GM23338 (cell line): ENCODE measurements at regions not wholly inside any gene's neighbourhood (a gene's known extent, or its start where the extent isn't known, plus 50 kb on each side); places are given as distances from the start of the nearest gene placed in this dataset.

Experiments
- ATAC-seq: fragments of 200-7000 bp; cut with Tn5 transposase; 3 replicates; pipeline ENCODE4 v1.9.1; 2020
- DNase-seq: peaks from one replicate; pipeline ENCODE4 v3.0.0-alpha.2; 2015; ENCODE audit warnings: low spot score
- H2AFZ ChIP-seq: fragments of 200-600 bp; sonication (generic); 2 replicates; pipeline ENCODE4 v1.8.0; 2016; ENCODE audit warnings: antibody characterized with exemption, mild to moderate bottlenecking, moderate library complexity
- H3F3A ChIP-seq: fragments of 200-600 bp; sonication (generic); replicated peaks from 2 replicates; pipeline ENCODE4 v1.8.0; 2017; ENCODE audit warnings: antibody characterized with exemption, mixed run types, low read depth
- H3K27ac ChIP-seq: fragments of 200-600 bp; sonication (generic); 2 replicates; pipeline ENCODE4 v1.6.1; 2016; ENCODE audit warnings: low read depth
- H3K27me3 ChIP-seq: fragments of 200-600 bp; sonication (generic); 2 replicates; pipeline ENCODE4 v1.8.0; 2016; ENCODE audit warnings: mild to moderate bottlenecking, mixed run types, moderate library complexity; ENCODE audit not compliant: insufficient read depth
- H3K36me3 ChIP-seq: fragments of 200-600 bp; sonication (generic); 2 replicates; pipeline ENCODE4 v1.8.0; 2016; ENCODE audit warnings: mild to moderate bottlenecking; ENCODE audit not compliant: insufficient read depth
- H3K4me1 ChIP-seq: fragments of 200-600 bp; sonication (generic); 2 replicates; pipeline ENCODE4 v1.8.0; 2016; ENCODE audit warnings: mild to moderate bottlenecking, moderate library complexity; ENCODE audit not compliant: insufficient read depth
- H3K4me2 ChIP-seq: fragments of 200-600 bp; sonication (generic); 2 replicates; pipeline ENCODE4 v1.7.1; 2017; ENCODE audit warnings: mixed run types
- H3K4me3 ChIP-seq: fragments of 200-600 bp; sonication (generic); 2 replicates; pipeline ENCODE4 v1.6.1; 2016; ENCODE audit warnings: mixed run types
- H3K79me2 ChIP-seq: fragments of 200-600 bp; sonication (generic); replicated peaks from 2 replicates; pipeline ENCODE4 v1.8.0; 2017; ENCODE audit warnings: mild to moderate bottlenecking; ENCODE audit not compliant: insufficient read depth
- H3K9me2 ChIP-seq: fragments of 200-600 bp; sonication (generic); 2 replicates; pipeline ENCODE4 v1.8.0; 2017; ENCODE audit not compliant: insufficient read depth
- H4K20me1 ChIP-seq: fragments of 200-600 bp; sonication (generic); replicated peaks from 2 replicates; pipeline ENCODE4 v1.8.0; 2017; ENCODE audit warnings: mild to moderate bottlenecking; ENCODE audit not compliant: insufficient read depth
- H3K27ac Mint-ChIP-seq: 2 replicates; pipeline ENCODE4 v1.8.0; 2020; ENCODE audit warnings: inconsistent platforms, mild to moderate bottlenecking, moderate library complexity, mixed read lengths
- H3K27me3 Mint-ChIP-seq: 3 replicates; pipeline ENCODE4 v1.8.0; 2022; ENCODE audit warnings: low read depth, mild to moderate bottlenecking, moderate library complexity, mixed read lengths, inconsistent platforms; ENCODE audit not compliant: insufficient read depth, poor library complexity
- H3K36me3 Mint-ChIP-seq: 3 replicates; pipeline ENCODE4 v1.8.0; 2021; ENCODE audit warnings: low read depth, mild to moderate bottlenecking, inconsistent platforms, moderate library complexity, mixed read lengths
- H3K4me1 Mint-ChIP-seq: 3 replicates; pipeline ENCODE4 v1.8.0; 2020; ENCODE audit warnings: mild to moderate bottlenecking, inconsistent platforms, mixed read lengths
- H3K4me3 Mint-ChIP-seq: 3 replicates; pipeline ENCODE4 v1.8.0; 2021; ENCODE audit warnings: moderate library complexity, mild to moderate bottlenecking, inconsistent platforms, mixed read lengths
- H3K9me3 Mint-ChIP-seq: 3 replicates; pipeline ENCODE4 v1.8.0; 2020; ENCODE audit warnings: moderate library complexity, mild to moderate bottlenecking, inconsistent platforms, mixed read lengths
- CTCF ChIP-seq, 2 experiments: fragments of 200-600 bp in 1 of 2; sonication (generic) in 1 of 2; conservative IDR thresholded peaks; 2 replicates each; pipeline versions ENCODE4 v1.5.1 to v1.6.1; 2016 to 2017; ENCODE audit warnings: antibody characterized with exemption in 2 of 2, low read depth in 2 of 2, mild to moderate bottlenecking in 2 of 2, moderate library complexity in 1 of 2
- EZH2phosphoT487 ChIP-seq: fragments of 200-600 bp; sonication (generic); IDR thresholded peaks from one replicate; pipeline ENCODE4 v1.8.1; 2018; ENCODE audit warnings: antibody characterized with exemption; ENCODE audit not compliant: unreplicated experiment
- JUNB ChIP-seq: IDR thresholded peaks from one replicate; pipeline ENCODE4 v1.6.1; 2016; ENCODE audit warnings: antibody characterized with exemption; ENCODE audit not compliant: unreplicated experiment
- NANOG ChIP-seq: IDR thresholded peaks from 2 replicates; pipeline ENCODE4 v1.6.1; 2016; ENCODE audit warnings: antibody characterized with exemption, borderline replicate concordance
- POLR2AphosphoS5 ChIP-seq: IDR thresholded peaks from 2 replicates; pipeline ENCODE4 v1.6.1; 2016; ENCODE audit warnings: antibody characterized with exemption, low read depth
- ZNF114 ChIP-seq: fragments of 250-450 bp; sonication (Bioruptor Pico); IDR thresholded peaks from 2 replicates; pipeline ENCODE4 v1.5.0; 2020; ENCODE audit warnings: mild to moderate bottlenecking, moderate library complexity
- ZNF462 ChIP-seq: fragments of 250-450 bp; sonication (Bioruptor Pico); IDR thresholded peaks from 2 replicates; pipeline ENCODE4 v1.5.0; 2020; ENCODE audit warnings: mild to moderate bottlenecking, moderate library complexity

GRCh38 chr12:97312570-97313135, 150.0 kb upstream of the RMST start:
- Histone ChIP-seq H4K20me1 (no peaks in the 10 kb centered on the region), H3K4me3 (no peak overlapping the region), H3K36me3 (no peaks in the 10 kb centered on the region), H3K79me2 (no peaks in the 10 kb centered on the region), H3K4me1 (peaks cover 17% of the 10 kb centered on the region), H3F3A (no peaks in the 10 kb centered on the region), H3K4me2 (peak overlapping the region; percentile 39; the same call in 1 of the 2 replicates), H2AFZ (no peak overlapping the region), H3K27me3 (peaks cover 26% of the 10 kb centered on the region), H3K27ac (no peak overlapping the region), H3K9me2 (0 out of 2 replicates have a peak, but pooled peaks cover 4% of the 10 kb centered on the region)
- Mint-ChIP-seq H3K36me3 (peaks cover 3% of the 10 kb centered on the region; the same call in 1 of the 3 replicates), H3K4me3 (0 out of 3 replicates have a peak overlapping the region, but pooled peaks have one; percentile 5), H3K27me3 (peaks cover 7% of the 10 kb centered on the region), H3K27ac (no peak overlapping the region), H3K4me1 (peaks cover 27% of the 10 kb centered on the region), H3K9me3 (peaks cover 6% of the 10 kb centered on the region; the same call in 2 of the 3 replicates)
- ATAC-seq (peak; percentile 98), DNase-seq (peak; percentile 79)
- TF ChIP-seq EZH2phosphoT487 (no peak), POLR2AphosphoS5 (no peak), JUNB (no peak), NANOG (peak; percentile 83), ZNF114 (CRISPR knock-in tag) (no peak), CTCF (conservative IDR thresholded peaks at IDR 0.05; ENCODE audit: low read depth in 2 of 2) (peak; percentile 27 to 45), ZNF462 (CRISPR knock-in tag) (peak; percentile 91)
